ENCODE measurements at regions not wholly inside any gene's neighbourhood (a gene's known extent, or its start where the extent isn't known, plus 50 kb on each side); places are given as distances from the start of the nearest gene placed in this dataset.
A peak's percentile ranks its signal among the peaks of the same experiment; 100 is the strongest.

GRCh38 chr14:22397221-22397737, 191.7 kb downstream of the DAD1 start:
- no peak for TF ChIP-seq KDM1A (IDR thresholded peaks at IDR 0.05; ENCODE audit: borderline replicate concordance)
- TF ChIP-seq RAD21 (IDR thresholded peaks at IDR 0.05; ENCODE audit: insufficient read depth, low read depth, low read length) = peak; percentile 18; the same call in 1 of the 2 replicates
- no peaks in the 10 kb centered on the region for H4K20me1 ChIP-seq (ENCODE audit: control insufficient read depth, insufficient read depth)
- in situ Hi-C loops (cut with MboI) (no loop called here), intact Hi-C loops (cut with micrococcal nuclease; ENCODE audit: unreplicated experiment) (no loop called here)
- H3K9me3 ChIP-seq (replicated peaks; ENCODE audit: control insufficient read depth, insufficient read depth, low read length) = no peaks in the 10 kb centered on the region
- no peak for FAIRE-seq
- ChIA-PET RAD21 (ENCODE audit: unreplicated experiment) (interaction anchor here (1.5 to 3.0 kb wide), 2 partner anchors 74 to 173 kb away, joined by 4 to 13 read pairs; no protein-coding TSS in a partner anchor), POLR2A (no interaction called here), CTCF (interaction anchor here (0.8 to 9.8 kb wide), 5 partner anchors 67 to 173 kb away, joined by 3 to 411 read pairs (median 11); no protein-coding TSS in a partner anchor), SMC1A (ENCODE audit: uncharacterized antibody, unreplicated experiment) (interaction anchor here (1.4 to 22.6 kb wide), 3 partner anchors 36 to 77 kb away, joined by 3 to 912 read pairs (median 4); no protein-coding TSS in a partner anchor)
- no peaks in the 10 kb centered on the region; a peak in 1 of 4 replicates for H3K27me3 ChIP-seq (replicated peaks in 1 of 2; ENCODE audit: control insufficient read depth in 2 of 2, insufficient read depth in 2 of 2, low read length in 1 of 2)
- no peak overlapping the region for H3K4me2 ChIP-seq (ENCODE audit: control insufficient read depth, insufficient read depth)
- no peak overlapping the region for H3K4me3 ChIP-seq
- H3K79me2 ChIP-seq (ENCODE audit: control insufficient read depth, insufficient read depth, low read length) = no peaks in the 10 kb centered on the region
- H3K36me3 ChIP-seq (ENCODE audit: control insufficient read depth in 2 of 2, insufficient read depth in 2 of 2, low read length in 1 of 2) = no peaks in the 10 kb centered on the region
- no peak overlapping the region for H3K27ac ChIP-seq (ENCODE audit: control insufficient read depth, insufficient read depth)
- no peak for DNase-seq (ENCODE audit: low read depth, low spot score)
- no peak overlapping the region for H2AFZ ChIP-seq (ENCODE audit: control insufficient read depth, low read depth, low read length)
- BruUV-seq (replicated peaks) = no TSS peak
- WGBS (ENCODE audit: insufficient coverage, insufficient replicate concordance, low lambda C conversion rate, missing lambda C conversion rate) = 70% methylated on average over 7 of the region's 7 CpGs
- no peak for ATAC-seq
- peaks cover 5% of the 10 kb centered on the region for H3K4me1 ChIP-seq (ENCODE audit: control insufficient read depth, insufficient read depth, low read length)
- H3K9ac ChIP-seq (ENCODE audit: control insufficient read depth, insufficient read depth, low read length) = no peak overlapping the region

GRCh38 chr14:22395803-22396202, 193.2 kb downstream of the DAD1 start:
- BruUV-seq (replicated peaks) = no TSS peak
- SMC1A ChIA-PET (ENCODE audit: uncharacterized antibody, unreplicated experiment) = interaction anchor here (0.7 to 22.6 kb wide), 5 partner anchors 20 to 175 kb away, joined by 3 to 912 read pairs (median 3); no protein-coding TSS in a partner anchor
- Histone ChIP-seq H3K9ac (ENCODE audit: control insufficient read depth, insufficient read depth, low read length) (no peak overlapping the region), H2AFZ (ENCODE audit: control insufficient read depth, low read depth, low read length) (no peak overlapping the region), H3K4me2 (ENCODE audit: control insufficient read depth, insufficient read depth) (no peak overlapping the region), H3K4me1 (ENCODE audit: control insufficient read depth, insufficient read depth, low read length) (peaks cover 20% of the 10 kb centered on the region), H3K27me3 (replicated peaks in 1 of 2; ENCODE audit: control insufficient read depth in 2 of 2, insufficient read depth in 2 of 2, low read length in 1 of 2) (no peaks in the 10 kb centered on the region), H3K27ac (ENCODE audit: control insufficient read depth, insufficient read depth) (no peak overlapping the region), H3K4me3 (no peak overlapping the region), H3K79me2 (ENCODE audit: control insufficient read depth, insufficient read depth, low read length) (no peaks in the 10 kb centered on the region), H4K20me1 (ENCODE audit: control insufficient read depth, insufficient read depth) (no peaks in the 10 kb centered on the region), H3K36me3 (ENCODE audit: control insufficient read depth in 2 of 2, insufficient read depth in 2 of 2, low read length in 1 of 2) (no peaks in the 10 kb centered on the region), H3K9me3 (replicated peaks; ENCODE audit: control insufficient read depth, insufficient read depth, low read length) (no peaks in the 10 kb centered on the region)
- RAD21 ChIA-PET (ENCODE audit: unreplicated experiment) = interaction anchor here (0.6 to 3.0 kb wide), 5 partner anchors 63 to 370 kb away, joined by 3 to 13 read pairs (median 3); no protein-coding TSS in a partner anchor
- in situ Hi-C loops (cut with MboI) (no loop called here), intact Hi-C loops (cut with micrococcal nuclease; ENCODE audit: unreplicated experiment) (no loop called here)
- ATAC-seq (no peak), DNase-seq (ENCODE audit: low read depth, low spot score) (no peak), FAIRE-seq (no peak)
- CTCF ChIA-PET = interaction anchor here (0.6 to 9.8 kb wide), 3 partner anchors 21 to 174 kb away, joined by 3 to 411 read pairs (median 9); no protein-coding TSS in a partner anchor
- 56% methylated on average over 2 of the region's 2 CpGs for WGBS (ENCODE audit: insufficient coverage, insufficient replicate concordance, low lambda C conversion rate, missing lambda C conversion rate)
- POLR2A ChIA-PET = no interaction called here
- TF ChIP-seq ZNF592 (IDR thresholded peaks at IDR 0.05) = no peak
- no peak for TF ChIP-seq POU2F2 (IDR thresholded peaks at IDR 0.05; ENCODE audit: borderline replicate concordance, low read depth, low read length)
- TF ChIP-seq PBX3 (IDR thresholded peaks at IDR 0.05; ENCODE audit: insufficient replicate concordance, low read depth, low read length) = no peak
- no peak for TF ChIP-seq PKNOX1 (IDR thresholded peaks at IDR 0.05)
- TF ChIP-seq FOXK2 (IDR thresholded peaks at IDR 0.05) = peak; percentile 7; the same call in 1 of the 2 replicates
- TF ChIP-seq PAX5 (IDR thresholded peaks at IDR 0.05; ENCODE audit: borderline replicate concordance, low read depth, low read length) = no peak
- no peak for TF ChIP-seq LARP7 (IDR thresholded peaks at IDR 0.05)
